MM.1S (cell line): ENCODE measurements at regions not wholly inside any gene's neighbourhood (a gene's known extent, or its start where the extent isn't known, plus 50 kb on each side); places are given as distances from the start of the nearest gene placed in this dataset.

Source experiments
- DNase-seq: peaks from one replicate; pipeline ENCODE4 v3.0.0-alpha.2; 2015
- H2AFZ ChIP-seq: fragments of 300-600 bp; sonication (generic); 2 replicates; pipeline ENCODE4 v1.6.0; 2016; ENCODE audit warnings: antibody characterized with exemption, low read length
- H3F3A ChIP-seq: fragments of 300-600 bp; sonication (generic); 2 replicates; pipeline ENCODE4 v1.6.1; 2016; ENCODE audit warnings: mild to moderate bottlenecking, antibody characterized with exemption, low read length, moderate library complexity, mixed read lengths; ENCODE audit not compliant: insufficient read depth
- H3K27ac ChIP-seq: fragments of 300-600 bp; sonication (generic); 2 replicates; pipeline ENCODE4 v1.5.1; 2016; ENCODE audit warnings: mild to moderate bottlenecking, low read length
- H3K27me3 ChIP-seq: fragments of 300-600 bp; sonication (generic); replicated peaks from 2 replicates; pipeline ENCODE4 v1.6.0; 2016; ENCODE audit warnings: low read length; ENCODE audit not compliant: insufficient read depth
- H3K36me3 ChIP-seq: fragments of 300-600 bp; sonication (generic); replicated peaks from 2 replicates; pipeline ENCODE4 v1.6.1; 2016; ENCODE audit warnings: mild to moderate bottlenecking, low read length, mixed read lengths; ENCODE audit not compliant: insufficient read depth
- H3K4me1 ChIP-seq: fragments of 300-600 bp; sonication (generic); 2 replicates; pipeline ENCODE4 v1.6.1; 2016; ENCODE audit warnings: low read length, mixed read lengths
- H3K4me2 ChIP-seq: fragments of 300-600 bp; sonication (generic); 2 replicates; pipeline ENCODE4 v1.6.0; 2016; ENCODE audit warnings: low read depth, low read length
- H3K4me3 ChIP-seq: fragments of 300-600 bp; sonication (generic); 2 replicates; pipeline ENCODE4 v1.5.1; 2016; ENCODE audit warnings: low read length, mixed read lengths
- H3K79me2 ChIP-seq: fragments of 300-600 bp; sonication (generic); 2 replicates; pipeline ENCODE4 v1.6.1; 2016; ENCODE audit warnings: mixed run types, low read length, mixed read lengths
- H3K9ac ChIP-seq: fragments of 300-600 bp; sonication (generic); 2 replicates; pipeline ENCODE4 v1.6.1; 2016; ENCODE audit warnings: low read length, mixed read lengths
- H3K9me2 ChIP-seq: fragments of 300-600 bp; sonication (generic); replicated peaks from 2 replicates; pipeline ENCODE4 v1.6.1; 2016; ENCODE audit warnings: mild to moderate bottlenecking, low read length, mixed read lengths; ENCODE audit not compliant: insufficient read depth
- H3K9me3 ChIP-seq: fragments of 300-600 bp; sonication (generic); replicated peaks from 2 replicates; pipeline ENCODE4 v1.6.1; 2016; ENCODE audit warnings: mild to moderate bottlenecking, low read length, mixed read lengths; ENCODE audit not compliant: insufficient read depth
- H4K20me1 ChIP-seq: fragments of 300-600 bp; sonication (generic); 2 replicates; pipeline ENCODE4 v1.6.1; 2016; ENCODE audit warnings: mild to moderate bottlenecking, low read length, moderate library complexity, mixed read lengths; ENCODE audit not compliant: insufficient read depth
- CTCF ChIP-seq: fragments of 300-600 bp; sonication (generic); IDR thresholded peaks from 2 replicates; pipeline ENCODE4 v1.5.1; 2016; ENCODE audit warnings: antibody characterized with exemption, low read length, mixed read lengths
- EZH2 ChIP-seq: fragments of 300-600 bp; sonication (generic); optimal IDR thresholded peaks from 2 replicates; pipeline ENCODE3; 2017; ENCODE audit warnings: low read depth, mild to moderate bottlenecking, antibody characterized with exemption, low read length, mixed read lengths
- EZH2phosphoT487 ChIP-seq: fragments of 300-600 bp; sonication (generic); IDR thresholded peaks from 2 replicates; pipeline ENCODE4 v1.6.1; 2018; ENCODE audit warnings: antibody characterized with exemption, low read length

- Histone ChIP-seq H4K20me1 (no peaks in the 10 kb centered on the region), H2AFZ (peak overlapping the region; percentile 25; the same call in 1 of the 2 replicates), H3K4me2 (peak overlapping the region; percentile 15), H3K4me3 (peak overlapping the region; percentile 11; the same call in 1 of the 2 replicates), H3K27ac (peak overlapping the region; percentile 64; the same call in 1 of the 2 replicates), H3K4me1 (peaks cover 13% of the 10 kb centered on the region), H3K36me3 (no peaks in the 10 kb centered on the region), H3K27me3 (no peaks in the 10 kb centered on the region), H3K79me2 (no peaks in the 10 kb centered on the region), H3K9me3 (no peaks in the 10 kb centered on the region), H3K9ac (no peak overlapping the region; the same call in 1 of the 2 replicates), H3F3A (no peaks in the 10 kb centered on the region; the same call in 1 of the 2 replicates), H3K9me2 (no peaks in the 10 kb centered on the region)
- TF ChIP-seq EZH2phosphoT487 (no peak), CTCF (no peak), EZH2 (no peak)
- peak; percentile 67 for DNase-seq
These were observed 276.6 kb upstream of the NAV3 start for GRCh38 chr12:77553976-77554619.

GRCh38 chr12:77549383-77550128, 281.1 kb upstream of the NAV3 start:
- H2AFZ ChIP-seq, result no peak overlapping the region
- H3K9ac ChIP-seq, result no peak overlapping the region
- H3K4me3 ChIP-seq, result no peak overlapping the region
- no peaks in the 10 kb centered on the region for H4K20me1 ChIP-seq
- no peak overlapping the region for H3K4me2 ChIP-seq
- DNase-seq, result no peak
- no peaks in the 10 kb centered on the region for H3K79me2 ChIP-seq
- H3K4me1 ChIP-seq, result peaks cover 11% of the 10 kb centered on the region
- no peaks in the 10 kb centered on the region for H3K36me3 ChIP-seq
- H3F3A ChIP-seq, result no peaks in the 10 kb centered on the region; the same call in 1 of the 2 replicates
- no peak overlapping the region for H3K27ac ChIP-seq
- H3K27me3 ChIP-seq, result no peaks in the 10 kb centered on the region
- H3K9me3 ChIP-seq, result no peaks in the 10 kb centered on the region
- TF ChIP-seq EZH2 (no peak), CTCF (no peak), EZH2phosphoT487 (no peak)
- H3K9me2 ChIP-seq, result no peaks in the 10 kb centered on the region

- Histone ChIP-seq H3K4me3 (no peak overlapping the region), H4K20me1 (no peaks in the 10 kb centered on the region), H3K27me3 (no peaks in the 10 kb centered on the region), H3K79me2 (no peaks in the 10 kb centered on the region), H2AFZ (no peak overlapping the region), H3K9ac (no peak overlapping the region), H3K4me2 (no peak overlapping the region), H3K27ac (no peak overlapping the region), H3K36me3 (no peaks in the 10 kb centered on the region), H3K9me3 (no peaks in the 10 kb centered on the region), H3K4me1 (peaks cover 6% of the 10 kb centered on the region), H3F3A (no peaks in the 10 kb centered on the region), H3K9me2 (no peaks in the 10 kb centered on the region)
- no peak for TF ChIP-seq EZH2
- TF ChIP-seq EZH2phosphoT487, result no peak
- no peak for TF ChIP-seq CTCF
- DNase-seq, result no peak
These were observed 281.9 kb upstream of the NAV3 start for GRCh38 chr12:77548797-77549196.
